ENCODE measurements at regions not wholly inside any gene's neighbourhood (a gene's known extent, or its start where the extent isn't known, plus 50 kb on each side); places are given as distances from the start of the nearest gene placed in this dataset.

DNA sequence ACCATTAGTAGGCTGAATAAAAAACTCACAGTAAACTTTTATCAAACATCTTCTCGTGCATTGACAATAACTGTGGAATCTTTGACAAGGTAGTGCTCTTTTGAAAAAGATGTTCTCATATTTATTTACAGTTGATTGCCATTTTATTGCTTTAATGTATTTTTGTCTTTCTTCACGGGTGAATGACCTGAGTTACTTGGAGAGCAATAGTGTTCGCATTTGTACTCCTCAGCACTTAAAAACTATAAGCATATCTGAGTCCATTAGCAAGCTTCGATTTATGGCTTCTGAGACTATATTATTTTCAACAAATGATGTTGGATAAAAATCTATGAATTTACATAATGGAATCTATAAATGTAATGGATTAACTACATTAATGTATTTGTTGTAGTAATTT lies 1012.3 kb downstream of the CDH9 start:
- Histone ChIP-seq H3K9ac (ENCODE audit: extremely low read depth, low read length, poor library complexity, severe bottlenecking) (no peak overlapping the region), H3K36me3 (ENCODE audit: control insufficient read depth, insufficient read depth, low read length) (no peaks in the 10 kb centered on the region), H3K4me1 (ENCODE audit: control insufficient read depth, insufficient read depth, low read length) (no peaks in the 10 kb centered on the region), H3K27me3 (ENCODE audit: control insufficient read depth, insufficient read depth, low read length, poor library complexity, severe bottlenecking) (no peaks in the 10 kb centered on the region), H3K4me3 (ENCODE audit: low read length) (no peak overlapping the region), H3K27ac (ENCODE audit: low read depth, low read length) (no peak overlapping the region), H3K9me3 (ENCODE audit: control insufficient read depth, low read length) (no peaks in the 10 kb centered on the region)
- Mint-ChIP-seq H3K27ac (no peak overlapping the region), H3K9me3 (no peaks in the 10 kb centered on the region), H3K27me3 (ENCODE audit: insufficient read depth) (no peaks in the 10 kb centered on the region), H3K4me3 (no peak overlapping the region), H3K36me3 (ENCODE audit: low read depth) (no peaks in the 10 kb centered on the region), H3K4me1 (no peaks in the 10 kb centered on the region)
- TF ChIP-seq, protein P1, sequence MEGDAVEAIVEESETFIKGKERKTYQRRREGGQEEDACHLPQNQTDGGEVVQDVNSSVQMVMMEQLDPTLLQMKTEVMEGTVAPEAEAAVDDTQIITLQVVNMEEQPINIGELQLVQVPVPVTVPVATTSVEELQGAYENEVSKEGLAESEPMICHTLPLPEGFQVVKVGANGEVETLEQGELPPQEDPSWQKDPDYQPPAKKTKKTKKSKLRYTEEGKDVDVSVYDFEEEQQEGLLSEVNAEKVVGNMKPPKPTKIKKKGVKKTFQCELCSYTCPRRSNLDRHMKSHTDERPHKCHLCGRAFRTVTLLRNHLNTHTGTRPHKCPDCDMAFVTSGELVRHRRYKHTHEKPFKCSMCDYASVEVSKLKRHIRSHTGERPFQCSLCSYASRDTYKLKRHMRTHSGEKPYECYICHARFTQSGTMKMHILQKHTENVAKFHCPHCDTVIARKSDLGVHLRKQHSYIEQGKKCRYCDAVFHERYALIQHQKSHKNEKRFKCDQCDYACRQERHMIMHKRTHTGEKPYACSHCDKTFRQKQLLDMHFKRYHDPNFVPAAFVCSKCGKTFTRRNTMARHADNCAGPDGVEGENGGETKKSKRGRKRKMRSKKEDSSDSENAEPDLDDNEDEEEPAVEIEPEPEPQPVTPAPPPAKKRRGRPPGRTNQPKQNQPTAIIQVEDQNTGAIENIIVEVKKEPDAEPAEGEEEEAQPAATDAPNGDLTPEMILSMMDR (conservative IDR thresholded peaks at IDR 0.05) = no peak
- 85 to 100% methylated on average over 1 to 4 of the region's 4 CpGs for WGBS, 2 experiments (ENCODE audit: insufficient coverage in 1 of 2, insufficient read length in 1 of 2)
- DNase-seq = no peak

DNA sequence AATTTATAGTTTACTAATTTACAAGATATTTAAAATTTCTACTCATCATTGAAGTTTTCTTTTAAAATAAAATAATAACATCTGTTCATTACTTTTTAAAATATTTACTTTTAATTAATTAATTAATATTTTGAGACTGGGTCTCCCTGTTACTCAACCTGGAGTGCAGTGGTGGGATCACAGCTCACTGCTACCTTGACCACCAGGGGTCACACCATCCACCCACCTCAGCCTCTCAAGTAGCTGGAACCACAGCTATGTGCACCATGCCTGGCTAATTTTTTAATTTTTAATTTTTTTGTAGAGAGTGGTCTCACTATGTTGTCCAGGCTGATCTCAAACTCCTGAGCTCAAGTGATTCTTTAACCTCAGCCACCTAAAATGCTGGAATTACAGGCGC lies 1013.6 kb downstream of the CDH9 start:
- Histone ChIP-seq H3K27me3 (ENCODE audit: control insufficient read depth, insufficient read depth, low read length, poor library complexity, severe bottlenecking) (no peaks in the 10 kb centered on the region), H3K27ac (ENCODE audit: low read depth, low read length) (no peak overlapping the region), H3K9ac (ENCODE audit: extremely low read depth, low read length, poor library complexity, severe bottlenecking) (no peak overlapping the region), H3K9me3 (ENCODE audit: control insufficient read depth, low read length) (no peaks in the 10 kb centered on the region), H3K4me3 (ENCODE audit: low read length) (no peak overlapping the region), H3K36me3 (ENCODE audit: control insufficient read depth, insufficient read depth, low read length) (no peaks in the 10 kb centered on the region), H3K4me1 (ENCODE audit: control insufficient read depth, insufficient read depth, low read length) (no peaks in the 10 kb centered on the region)
- TF ChIP-seq, protein P1 (conservative IDR thresholded peaks at IDR 0.05) = peak; percentile 93
- Mint-ChIP-seq H3K36me3 (ENCODE audit: low read depth) (no peaks in the 10 kb centered on the region), H3K9me3 (no peaks in the 10 kb centered on the region), H3K27ac (no peak overlapping the region), H3K4me3 (no peak overlapping the region), H3K27me3 (ENCODE audit: insufficient read depth) (no peaks in the 10 kb centered on the region), H3K4me1 (no peaks in the 10 kb centered on the region)
- 84 to 100% methylated on average over 1 of the region's 1 CpG for WGBS, 2 experiments (ENCODE audit: insufficient coverage in 1 of 2, insufficient read length in 1 of 2)
- peak; percentile 78 for DNase-seq

- no peaks in the 10 kb centered on the region for H3K9me3 ChIP-seq (ENCODE audit: control insufficient read depth, low read length)
- Mint-ChIP-seq H3K4me1 (no peaks in the 10 kb centered on the region), H3K4me3 (no peak overlapping the region), H3K36me3 (ENCODE audit: low read depth) (no peaks in the 10 kb centered on the region), H3K9me3 (no peaks in the 10 kb centered on the region), H3K27ac (no peak overlapping the region), H3K27me3 (ENCODE audit: insufficient read depth) (no peaks in the 10 kb centered on the region)
- DNase-seq = no peak
- no peak overlapping the region for H3K4me3 ChIP-seq (ENCODE audit: low read length)
- no peaks in the 10 kb centered on the region for H3K27me3 ChIP-seq (ENCODE audit: control insufficient read depth, insufficient read depth, low read length, poor library complexity, severe bottlenecking)
- 84 to 89% methylated on average over 2 to 4 of the region's 4 CpGs for WGBS, 2 experiments (ENCODE audit: insufficient coverage in 1 of 2, insufficient read length in 1 of 2)
- no peaks in the 10 kb centered on the region for H3K36me3 ChIP-seq (ENCODE audit: control insufficient read depth, insufficient read depth, low read length)
- TF ChIP-seq, protein P1 (conservative IDR thresholded peaks at IDR 0.05) = no peak
- H3K4me1 ChIP-seq (ENCODE audit: control insufficient read depth, insufficient read depth, low read length) = no peaks in the 10 kb centered on the region
- H3K27ac ChIP-seq (ENCODE audit: low read depth, low read length) = no peak overlapping the region
- H3K9ac ChIP-seq (ENCODE audit: extremely low read depth, low read length, poor library complexity, severe bottlenecking) = no peak overlapping the region
Measured at GRCh38 chr5:26023361-26023760, 1015.0 kb downstream of the CDH9 start.

Data from endodermal cell (in vitro differentiated cells).